Type B pancreatic cell (in vitro differentiated cells): ENCODE measurements at regions not wholly inside any gene's neighbourhood (a gene's known extent, or its start where the extent isn't known, plus 50 kb on each side); places are given as distances from the start of the nearest gene placed in this dataset.

Experiments
- DNase-seq: peaks from one replicate; pipeline ENCODE4 v3.0.0; 2021; ENCODE audit warnings: mixed read lengths; ENCODE audit not compliant: unreplicated experiment; ENCODE audit errors: extremely low spot score
- H3K27ac Mint-ChIP-seq: 2 replicates; pipeline ENCODE4 v1.8.0; 2021; ENCODE audit warnings: mild to moderate bottlenecking, mixed read lengths
- H3K27me3 Mint-ChIP-seq: 2 replicates; pipeline ENCODE4 v1.8.0; 2021; ENCODE audit warnings: mixed read lengths
- H3K36me3 Mint-ChIP-seq: 2 replicates; pipeline ENCODE4 v1.8.0; 2021; ENCODE audit warnings: mixed read lengths
- H3K4me1 Mint-ChIP-seq: one replicate; pipeline ENCODE4 v1.8.0; 2021; ENCODE audit warnings: mixed read lengths; ENCODE audit not compliant: unreplicated experiment
- H3K4me3 Mint-ChIP-seq: 2 replicates; pipeline ENCODE4 v1.8.0; 2021; ENCODE audit warnings: mild to moderate bottlenecking, mixed read lengths
- H3K9me3 Mint-ChIP-seq: 2 replicates; pipeline ENCODE4 v1.8.0; 2021; ENCODE audit warnings: mixed read lengths
- TF ChIP-seq, protein P1 (sequence below): fragments of 200-600 bp; sonication (generic); conservative IDR thresholded peaks from 2 replicates; pipeline ENCODE4 v1.5.0; 2021; ENCODE audit warnings: antibody characterized with exemption, mild to moderate bottlenecking

- no peaks in the 10 kb centered on the region for H3K27me3 Mint-ChIP-seq
- no peak for DNase-seq
- H3K9me3 Mint-ChIP-seq: no peaks in the 10 kb centered on the region
- H3K27ac Mint-ChIP-seq: no peak overlapping the region
- H3K36me3 Mint-ChIP-seq: no peaks in the 10 kb centered on the region
- TF ChIP-seq, protein P1, sequence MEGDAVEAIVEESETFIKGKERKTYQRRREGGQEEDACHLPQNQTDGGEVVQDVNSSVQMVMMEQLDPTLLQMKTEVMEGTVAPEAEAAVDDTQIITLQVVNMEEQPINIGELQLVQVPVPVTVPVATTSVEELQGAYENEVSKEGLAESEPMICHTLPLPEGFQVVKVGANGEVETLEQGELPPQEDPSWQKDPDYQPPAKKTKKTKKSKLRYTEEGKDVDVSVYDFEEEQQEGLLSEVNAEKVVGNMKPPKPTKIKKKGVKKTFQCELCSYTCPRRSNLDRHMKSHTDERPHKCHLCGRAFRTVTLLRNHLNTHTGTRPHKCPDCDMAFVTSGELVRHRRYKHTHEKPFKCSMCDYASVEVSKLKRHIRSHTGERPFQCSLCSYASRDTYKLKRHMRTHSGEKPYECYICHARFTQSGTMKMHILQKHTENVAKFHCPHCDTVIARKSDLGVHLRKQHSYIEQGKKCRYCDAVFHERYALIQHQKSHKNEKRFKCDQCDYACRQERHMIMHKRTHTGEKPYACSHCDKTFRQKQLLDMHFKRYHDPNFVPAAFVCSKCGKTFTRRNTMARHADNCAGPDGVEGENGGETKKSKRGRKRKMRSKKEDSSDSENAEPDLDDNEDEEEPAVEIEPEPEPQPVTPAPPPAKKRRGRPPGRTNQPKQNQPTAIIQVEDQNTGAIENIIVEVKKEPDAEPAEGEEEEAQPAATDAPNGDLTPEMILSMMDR: no peak
- H3K4me1 Mint-ChIP-seq: peaks cover 14% of the 10 kb centered on the region
- no peak overlapping the region for H3K4me3 Mint-ChIP-seq
Observed at GRCh38 chr14:65153101-65153500, 50.8 kb upstream of the MAX start.

- Mint-ChIP-seq H3K4me1 (peaks cover 14% of the 10 kb centered on the region), H3K27me3 (no peaks in the 10 kb centered on the region), H3K9me3 (no peaks in the 10 kb centered on the region), H3K27ac (no peak overlapping the region), H3K4me3 (no peak overlapping the region), H3K36me3 (no peaks in the 10 kb centered on the region)
- TF ChIP-seq, protein P1: no peak
- no peak for DNase-seq
Observed at GRCh38 chr14:65156568-65157366, 54.5 kb upstream of the MAX start.

DNA sequence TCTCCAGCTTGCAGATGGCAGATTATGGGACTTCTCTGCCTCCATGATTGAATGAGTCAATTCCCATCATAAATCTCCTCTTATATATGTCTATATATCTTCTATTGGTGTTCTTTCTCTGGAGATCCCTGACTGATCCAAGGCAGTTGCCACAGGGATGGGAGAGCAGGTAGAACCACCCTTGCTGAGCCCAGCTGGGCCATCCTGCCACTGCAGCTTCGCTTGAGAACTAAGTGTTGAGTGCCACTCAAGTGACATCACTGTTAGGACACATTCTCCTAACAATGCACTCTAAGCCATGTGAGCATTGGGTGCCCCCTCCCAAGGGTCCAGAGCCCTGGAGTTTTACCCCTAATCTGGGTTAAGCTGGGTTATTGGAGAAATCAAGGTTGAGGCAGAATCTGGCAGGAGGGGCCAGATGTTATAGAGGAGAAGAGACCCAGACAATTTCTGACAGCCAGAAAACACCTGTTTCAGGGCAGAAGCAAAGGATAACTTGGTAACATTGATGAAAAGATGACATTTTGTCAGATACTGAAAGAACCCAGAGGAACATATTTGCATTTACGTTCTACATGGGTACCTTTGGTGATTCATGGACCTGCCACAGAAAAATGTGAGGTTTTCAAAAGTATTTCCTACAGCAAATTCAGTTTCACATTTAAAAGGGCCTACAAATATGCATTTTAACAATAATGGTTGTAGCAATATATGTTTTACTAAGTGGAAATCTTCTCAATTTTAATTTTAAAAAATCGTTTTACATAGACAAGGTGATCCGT is 57.2 kb upstream of the MAX start:
- no peak overlapping the region for H3K4me3 Mint-ChIP-seq
- TF ChIP-seq, protein P1: no peak
- H3K36me3 Mint-ChIP-seq: no peaks in the 10 kb centered on the region
- no peaks in the 10 kb centered on the region for H3K9me3 Mint-ChIP-seq
- H3K27me3 Mint-ChIP-seq: no peaks in the 10 kb centered on the region
- H3K4me1 Mint-ChIP-seq: peaks cover 14% of the 10 kb centered on the region
- DNase-seq: no peak
- H3K27ac Mint-ChIP-seq: peak overlapping the region; percentile 74

- peaks cover 14% of the 10 kb centered on the region for H3K4me1 Mint-ChIP-seq
- H3K36me3 Mint-ChIP-seq: no peaks in the 10 kb centered on the region
- peak overlapping the region; percentile 1 for H3K4me3 Mint-ChIP-seq
- H3K27me3 Mint-ChIP-seq: no peaks in the 10 kb centered on the region
- peak overlapping the region; percentile 74 for H3K27ac Mint-ChIP-seq
- TF ChIP-seq, protein P1: no peak
- no peak for DNase-seq
- H3K9me3 Mint-ChIP-seq: no peaks in the 10 kb centered on the region
Observed at GRCh38 chr14:65160091-65160490, 57.8 kb upstream of the MAX start.

DNA sequence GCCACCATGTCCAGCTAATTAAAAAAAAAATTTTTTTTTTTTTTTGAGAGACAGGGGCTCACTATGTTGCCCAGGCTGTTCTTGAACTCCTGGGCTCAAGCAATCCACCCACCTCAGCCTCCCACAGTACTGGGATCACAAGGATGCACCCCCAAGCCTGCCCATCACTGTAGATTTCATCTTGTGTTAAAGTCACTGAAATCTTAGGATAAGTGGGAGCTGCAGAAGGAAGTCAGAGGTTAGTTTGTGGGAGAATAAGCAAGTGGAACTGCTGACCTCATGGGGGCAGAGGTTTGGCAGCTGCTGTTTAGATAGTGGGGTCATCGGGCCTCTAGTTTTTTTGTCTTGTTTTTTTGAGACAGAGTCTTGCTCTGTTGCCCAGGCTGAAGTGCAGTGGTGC is 59.7 kb upstream of the MAX start:
- Mint-ChIP-seq H3K36me3 (no peaks in the 10 kb centered on the region), H3K27me3 (no peaks in the 10 kb centered on the region), H3K4me3 (no peak overlapping the region), H3K9me3 (no peaks in the 10 kb centered on the region), H3K27ac (no peak overlapping the region), H3K4me1 (peaks cover under 1% of the 10 kb centered on the region)
- TF ChIP-seq, protein P1: no peak
- DNase-seq: no peak
